Panc1 (cell line): ENCODE measurements at regions not wholly inside any gene's neighbourhood (a gene's known extent, or its start where the extent isn't known, plus 50 kb on each side); places are given as distances from the start of the nearest gene placed in this dataset.

Source experiments
- ATAC-seq: fragments of 200-7000 bp; cut with Tn5 transposase; 2 replicates; pipeline ENCODE4 v1.9.1; 2020; ENCODE audit warnings: mild to moderate bottlenecking, moderate library complexity
- BruUV-seq: library from RNA; stranded (reverse); fragments of 400-500 nt; replicated peaks from 2 replicates; lab custom pipeline; 2021; lab: Mats Ljungman, UMichigan
- CTCF ChIA-PET: fragments of 300-600 bp; sonication (Branson Sonifier 250); formaldehyde crosslinking; loops from one replicate; lab custom pipeline; 2022; ENCODE audit warnings: antibody characterized with exemption; lab: Charles Lee
- POLR2A ChIA-PET: fragments of 300-600 bp; sonication (Branson Sonifier 250); formaldehyde crosslinking; loops from one replicate; lab custom pipeline; 2022; ENCODE audit warnings: antibody characterized with exemption; lab: Charles Lee
- DNase-seq: peaks from one replicate; pipeline ENCODE4 v3.0.0-alpha.2; 2010; ENCODE audit warnings: low read depth, low spot score
- H3K27ac ChIP-seq: 2 replicates; pipeline ENCODE4 v1.5.1; 2011; ENCODE audit warnings: mild to moderate bottlenecking, low read length, inconsistent platforms
- H3K27me3 ChIP-seq: fragments of 200-500 bp; sonication (Bioruptor generic); 2 replicates; pipeline ENCODE4 v1.6.0; 2014; ENCODE audit warnings: low read length, inconsistent platforms; ENCODE audit not compliant: control insufficient read depth, insufficient read depth
- H3K36me3 ChIP-seq: fragments of 200-500 bp; sonication (Bioruptor generic); 2 replicates; pipeline ENCODE4 v1.5.1; 2014; ENCODE audit warnings: inconsistent platforms, mild to moderate bottlenecking, low read length, moderate library complexity; ENCODE audit not compliant: control insufficient read depth, insufficient read depth
- H3K4me1 ChIP-seq: 2 replicates; pipeline ENCODE4 v1.5.1; 2011; ENCODE audit warnings: inconsistent platforms, mild to moderate bottlenecking, low read length, moderate library complexity; ENCODE audit not compliant: control insufficient read depth, insufficient read depth
- H3K4me3 ChIP-seq, 2 experiments: 2 replicates each; pipeline ENCODE4 v1.5.1; 2011 to 2012; ENCODE audit warnings: low read depth in 2 of 2, low read length in 2 of 2, mild to moderate bottlenecking in 2 of 2, inconsistent platforms in 1 of 2, moderate library complexity in 1 of 2
- H3K9me3 ChIP-seq: fragments of 200-500 bp; sonication (Bioruptor generic); 2 replicates; pipeline ENCODE4 v1.5.1; 2014; ENCODE audit warnings: low read depth, mild to moderate bottlenecking, inconsistent platforms, low read length, moderate library complexity; ENCODE audit not compliant: control insufficient read depth, insufficient read depth
- POLR2AphosphoS5 ChIP-seq: IDR thresholded peaks from 2 replicates; pipeline ENCODE4 v1.6.1; 2012; ENCODE audit warnings: mild to moderate bottlenecking, low read depth, low read length, moderate library complexity
- SIN3A ChIP-seq: IDR thresholded peaks from 2 replicates; pipeline ENCODE4 v1.6.1; 2012; ENCODE audit warnings: low read depth, mild to moderate bottlenecking, low read length, moderate library complexity, borderline replicate concordance; ENCODE audit not compliant: insufficient read depth
- TCF7L2 ChIP-seq: IDR thresholded peaks from 2 replicates; pipeline ENCODE4 v1.6.1; 2011; ENCODE audit warnings: mild to moderate bottlenecking, low read depth, low read length, inconsistent platforms
- in situ Hi-C: cut with HindIII; loops from 2 replicates; pipeline ENCODE4 v1.10.0; 2016; ENCODE audit warnings: low sequenced_read_pairs, low pct_unique_long_range_greater_than_20kb
- intact Hi-C: fragments of 100-400 bp; cut with micrococcal nuclease; formaldehyde crosslinking; loops from one replicate; pipeline ENCODE4 v1.10.0; 2022; ENCODE audit not compliant: unreplicated experiment
- TF ChIP-seq, protein P1 (sequence below), 2 experiments: IDR thresholded peaks; 2 replicates each; pipeline ENCODE4 v1.6.1; 2011 to 2012; ENCODE audit warnings: low read depth in 2 of 2, control low read depth in 1 of 2, low read length in 1 of 2, mild to moderate bottlenecking in 1 of 2, moderate library complexity in 1 of 2; ENCODE audit not compliant: insufficient read depth in 1 of 2
- TF ChIP-seq, protein P2 (sequence below): fragments of 450-650 bp; IDR thresholded peaks from 2 replicates; pipeline ENCODE4 v1.5.1; 2017; ENCODE audit warnings: mild to moderate bottlenecking

DNA sequence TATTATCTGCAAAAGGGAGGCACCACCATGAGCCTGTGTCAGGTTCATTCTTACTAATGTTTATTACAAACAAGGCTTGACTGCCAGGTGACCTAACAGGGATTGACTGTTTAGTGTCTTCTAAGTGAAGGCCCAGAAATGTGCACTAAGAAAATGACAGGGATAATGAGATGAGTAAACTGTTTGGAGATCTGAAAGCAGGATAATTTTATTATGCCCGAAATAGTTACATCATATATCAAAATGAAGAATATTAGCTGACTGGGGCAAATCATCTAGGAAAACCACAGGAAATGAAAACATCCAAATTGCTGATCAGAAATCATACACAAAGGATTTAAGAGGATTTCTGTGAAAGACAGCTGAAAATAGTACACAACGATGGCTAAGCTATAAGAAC, 516.7 kb downstream of the HDGFL1 start:
- POLR2A ChIA-PET, result no interaction called here
- H3K9me3 ChIP-seq, result no peaks in the 10 kb centered on the region
- DNase-seq (no peak), ATAC-seq (no peak)
- TF ChIP-seq, protein P1, sequence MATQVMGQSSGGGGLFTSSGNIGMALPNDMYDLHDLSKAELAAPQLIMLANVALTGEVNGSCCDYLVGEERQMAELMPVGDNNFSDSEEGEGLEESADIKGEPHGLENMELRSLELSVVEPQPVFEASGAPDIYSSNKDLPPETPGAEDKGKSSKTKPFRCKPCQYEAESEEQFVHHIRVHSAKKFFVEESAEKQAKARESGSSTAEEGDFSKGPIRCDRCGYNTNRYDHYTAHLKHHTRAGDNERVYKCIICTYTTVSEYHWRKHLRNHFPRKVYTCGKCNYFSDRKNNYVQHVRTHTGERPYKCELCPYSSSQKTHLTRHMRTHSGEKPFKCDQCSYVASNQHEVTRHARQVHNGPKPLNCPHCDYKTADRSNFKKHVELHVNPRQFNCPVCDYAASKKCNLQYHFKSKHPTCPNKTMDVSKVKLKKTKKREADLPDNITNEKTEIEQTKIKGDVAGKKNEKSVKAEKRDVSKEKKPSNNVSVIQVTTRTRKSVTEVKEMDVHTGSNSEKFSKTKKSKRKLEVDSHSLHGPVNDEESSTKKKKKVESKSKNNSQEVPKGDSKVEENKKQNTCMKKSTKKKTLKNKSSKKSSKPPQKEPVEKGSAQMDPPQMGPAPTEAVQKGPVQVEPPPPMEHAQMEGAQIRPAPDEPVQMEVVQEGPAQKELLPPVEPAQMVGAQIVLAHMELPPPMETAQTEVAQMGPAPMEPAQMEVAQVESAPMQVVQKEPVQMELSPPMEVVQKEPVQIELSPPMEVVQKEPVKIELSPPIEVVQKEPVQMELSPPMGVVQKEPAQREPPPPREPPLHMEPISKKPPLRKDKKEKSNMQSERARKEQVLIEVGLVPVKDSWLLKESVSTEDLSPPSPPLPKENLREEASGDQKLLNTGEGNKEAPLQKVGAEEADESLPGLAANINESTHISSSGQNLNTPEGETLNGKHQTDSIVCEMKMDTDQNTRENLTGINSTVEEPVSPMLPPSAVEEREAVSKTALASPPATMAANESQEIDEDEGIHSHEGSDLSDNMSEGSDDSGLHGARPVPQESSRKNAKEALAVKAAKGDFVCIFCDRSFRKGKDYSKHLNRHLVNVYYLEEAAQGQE (IDR thresholded peaks at IDR 0.05; ENCODE audit: insufficient read depth in 1 of 2, low read depth in 2 of 2, low read length in 1 of 2), result no peak
- TF ChIP-seq SIN3A, result no peak
- no TSS peak for BruUV-seq
- H3K4me1 ChIP-seq, result no peaks in the 10 kb centered on the region
- intact Hi-C loops, result no loop called here
- no peak overlapping the region for H3K4me3 ChIP-seq
- CTCF ChIA-PET, result no interaction called here
- H3K27me3 ChIP-seq, result no peaks in the 10 kb centered on the region
- no peak overlapping the region for H3K27ac ChIP-seq
- H3K36me3 ChIP-seq, result no peaks in the 10 kb centered on the region
- in situ Hi-C loops, result no loop called here

DNA sequence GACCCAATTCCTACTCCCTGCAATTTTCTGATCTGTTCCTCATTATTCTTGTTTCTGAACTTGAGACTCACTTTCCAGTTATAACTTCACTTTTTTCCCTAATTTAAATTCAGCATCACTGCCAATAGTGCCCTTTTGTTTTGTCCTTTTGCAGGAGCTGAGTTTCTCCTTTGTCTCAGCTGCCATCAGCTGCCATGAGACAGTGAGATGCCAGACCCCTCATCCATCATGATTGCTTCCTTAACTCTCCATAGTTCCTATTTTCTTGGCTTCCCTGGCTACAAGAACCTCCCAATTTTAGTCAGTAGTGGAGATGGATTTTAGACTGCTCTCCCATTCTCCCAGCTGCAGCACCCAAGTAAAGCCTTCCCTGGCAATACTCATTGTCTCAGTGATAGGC, 518.1 kb downstream of the HDGFL1 start:
- H3K4me1 ChIP-seq, result no peaks in the 10 kb centered on the region
- intact Hi-C loops, result no loop called here
- ATAC-seq (no peak), DNase-seq (no peak)
- no peaks in the 10 kb centered on the region for H3K9me3 ChIP-seq
- ChIA-PET POLR2A (no interaction called here), CTCF (no interaction called here)
- in situ Hi-C loops, result no loop called here
- no peaks in the 10 kb centered on the region for H3K36me3 ChIP-seq
- H3K4me3 ChIP-seq, result no peak overlapping the region
- TF ChIP-seq POLR2AphosphoS5 (no peak), TCF7L2 (no peak), SIN3A (no peak)
- TF ChIP-seq, protein P1 (IDR thresholded peaks at IDR 0.05; ENCODE audit: insufficient read depth in 1 of 2, low read depth in 2 of 2, low read length in 1 of 2), result no peak
- TF ChIP-seq, protein P2, sequence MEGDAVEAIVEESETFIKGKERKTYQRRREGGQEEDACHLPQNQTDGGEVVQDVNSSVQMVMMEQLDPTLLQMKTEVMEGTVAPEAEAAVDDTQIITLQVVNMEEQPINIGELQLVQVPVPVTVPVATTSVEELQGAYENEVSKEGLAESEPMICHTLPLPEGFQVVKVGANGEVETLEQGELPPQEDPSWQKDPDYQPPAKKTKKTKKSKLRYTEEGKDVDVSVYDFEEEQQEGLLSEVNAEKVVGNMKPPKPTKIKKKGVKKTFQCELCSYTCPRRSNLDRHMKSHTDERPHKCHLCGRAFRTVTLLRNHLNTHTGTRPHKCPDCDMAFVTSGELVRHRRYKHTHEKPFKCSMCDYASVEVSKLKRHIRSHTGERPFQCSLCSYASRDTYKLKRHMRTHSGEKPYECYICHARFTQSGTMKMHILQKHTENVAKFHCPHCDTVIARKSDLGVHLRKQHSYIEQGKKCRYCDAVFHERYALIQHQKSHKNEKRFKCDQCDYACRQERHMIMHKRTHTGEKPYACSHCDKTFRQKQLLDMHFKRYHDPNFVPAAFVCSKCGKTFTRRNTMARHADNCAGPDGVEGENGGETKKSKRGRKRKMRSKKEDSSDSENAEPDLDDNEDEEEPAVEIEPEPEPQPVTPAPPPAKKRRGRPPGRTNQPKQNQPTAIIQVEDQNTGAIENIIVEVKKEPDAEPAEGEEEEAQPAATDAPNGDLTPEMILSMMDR, result no peak
- H3K27ac ChIP-seq, result no peak overlapping the region
- H3K27me3 ChIP-seq, result no peaks in the 10 kb centered on the region
- no TSS peak for BruUV-seq
